Posterior vena cava (tissue), 2 donors: ENCODE measurements at regions not wholly inside any gene's neighbourhood (a gene's known extent, or its start where the extent isn't known, plus 50 kb on each side); places are given as distances from the start of the nearest gene placed in this dataset.
"Not testable (repeated sequence)": the region's sequence is repeated elsewhere in the genome, so short reads cannot be mapped to it uniquely, and the experiment has no call there.

Source experiments
- DNase-seq: peaks from one replicate; pipeline ENCODE4 v3.0.0-alpha.2; 2020; ENCODE audit warnings: low spot score
- intact Hi-C, 2 donors: fragments of 100-400 bp; cut with DNase I; formaldehyde crosslinking; loops; one replicate each; pipeline versions ENCODE4 v1.14.1 to v1.14.2; 2022 to 2023
- donor health status: DM: yes; HTN: yes; CAD: no.
- donor health status: DM: yes; HTN: yes; CAD: no.

- intact Hi-C loops: no loop called here
- DNase-seq: no peak
Observed at GRCh38 chr2:64881037-64881492, 108.1 kb upstream of the SLC1A4 start.

GRCh38 chr2:64887565-64887964, 101.6 kb upstream of the SLC1A4 start:
- no peak for DNase-seq

GRCh38 chr2:64888591-64889309, 100.4 kb upstream of the SLC1A4 start:
- no peak for DNase-seq
- intact Hi-C loops: no loop called here

More at GRCh38 chr2:64887565-64887964, 101.6 kb upstream of the SLC1A4 start:
- intact Hi-C loops: no loop called here

GRCh38 chr2:64889803-64890202, 99.4 kb upstream of the SLC1A4 start:
- no peak for DNase-seq
- intact Hi-C loops: no loop called here

- intact Hi-C loops, DNase-seq: not testable (repeated sequence)
Observed at GRCh38 chr2:64896572-64896971, 92.6 kb upstream of the SLC1A4 start.

GRCh38 chr2:64899081-64899865, 89.9 kb upstream of the SLC1A4 start:
- intact Hi-C loops: no loop called here
- DNase-seq: peak; percentile 63

- intact Hi-C loops, DNase-seq: not testable (repeated sequence)
Observed at GRCh38 chr2:64899876-64900275, 89.3 kb upstream of the SLC1A4 start.

GRCh38 chr2:64904413-64905329, 84.5 kb upstream of the SLC1A4 start:
- intact Hi-C loops: no loop called here

GRCh38 chr2:64905338-64906024, 83.7 kb upstream of the SLC1A4 start:
- peak; percentile 46 for DNase-seq
- intact Hi-C loops: no loop called here

More at GRCh38 chr2:64904413-64905329, 84.5 kb upstream of the SLC1A4 start:
- peak; percentile 67 for DNase-seq

GRCh38 chr2:64906853-64907536, 82.2 kb upstream of the SLC1A4 start:
- intact Hi-C loops: no loop called here
- DNase-seq: no peak

GRCh38 chr2:64908406-64908805, 80.8 kb upstream of the SLC1A4 start:
- intact Hi-C loops: no loop called here
- DNase-seq: no peak

GRCh38 chr2:64910523-64910922, 78.7 kb upstream of the SLC1A4 start:
- DNase-seq: no peak
- intact Hi-C loops: loop anchor here in 1 of 2 donors (10.0 kb wide), 1 partner anchor 274 kb away; no protein-coding TSS in a partner anchor

GRCh38 chr2:64910972-64911433, 78.2 kb upstream of the SLC1A4 start:
- intact Hi-C loops: loop anchor here in 1 of 2 donors (10.0 kb wide), 1 partner anchor 274 kb away; no protein-coding TSS in a partner anchor
- DNase-seq: no peak

GRCh38 chr2:64913357-64913869, 75.8 kb upstream of the SLC1A4 start:
- no peak for DNase-seq
- intact Hi-C loops: loop anchor here in 1 of 2 donors (10.0 kb wide), 1 partner anchor 271 kb away; no protein-coding TSS in a partner anchor

GRCh38 chr2:64914247-64914646, 75.0 kb upstream of the SLC1A4 start:
- intact Hi-C loops: loop anchor here in 1 of 2 donors (10.0 kb wide), 1 partner anchor 271 kb away; no protein-coding TSS in a partner anchor
- no peak for DNase-seq

- intact Hi-C loops: loop anchor here in 1 of 2 donors (5.0 to 10.0 kb wide), 2 partner anchors 117 to 270 kb away; no protein-coding TSS in a partner anchor
- DNase-seq: no peak
Observed at GRCh38 chr2:64914735-64915509, 74.3 kb upstream of the SLC1A4 start.

GRCh38 chr2:64915510-64915900, 73.7 kb upstream of the SLC1A4 start:
- intact Hi-C loops: loop anchor here in 1 of 2 donors (5.0 to 10.0 kb wide), 2 partner anchors 117 to 269 kb away; no protein-coding TSS in a partner anchor
- no peak for DNase-seq
